HEK293T (cell line): ENCODE measurements at regions not wholly inside any gene's neighbourhood (a gene's known extent, or its start where the extent isn't known, plus 50 kb on each side); places are given as distances from the start of the nearest gene placed in this dataset.

ENCODE experiments used
- BHLHE40 ChIP-seq: fragments of 450-650 bp; IDR thresholded peaks from 2 replicates; pipeline ENCODE4 v1.6.1; 2016; ENCODE audit warnings: mild to moderate bottlenecking, moderate library complexity, borderline replicate concordance
- CTBP1 ChIP-seq: fragments of 450-650 bp; IDR thresholded peaks from 2 replicates; pipeline ENCODE4 v1.6.1; 2016; ENCODE audit warnings: borderline replicate concordance
- ELF4 ChIP-seq: fragments of 450-650 bp; IDR thresholded peaks from 2 replicates; pipeline ENCODE4 v1.6.1; 2017; ENCODE audit warnings: antibody characterized with exemption
- FOXK2 ChIP-seq: fragments of 450-650 bp; IDR thresholded peaks from 2 replicates; pipeline ENCODE4 v1.6.1; 2016; ENCODE audit warnings: mild to moderate bottlenecking
- FOXM1 ChIP-seq: fragments of 450-650 bp; IDR thresholded peaks from 2 replicates; pipeline ENCODE4 v1.6.1; 2017; ENCODE audit warnings: mild to moderate bottlenecking, borderline replicate concordance
- HDGF ChIP-seq: fragments of 450-650 bp; IDR thresholded peaks from 2 replicates; pipeline ENCODE4 v1.6.1; 2017; ENCODE audit warnings: antibody characterized with exemption, borderline replicate concordance
- SP1 ChIP-seq: fragments of 450-650 bp; IDR thresholded peaks from 2 replicates; pipeline ENCODE4 v1.6.1; 2017
- SUZ12 ChIP-seq: fragments of 450-650 bp; IDR thresholded peaks from 2 replicates; pipeline ENCODE4 v1.6.1; 2016; ENCODE audit warnings: mild to moderate bottlenecking

DNA sequence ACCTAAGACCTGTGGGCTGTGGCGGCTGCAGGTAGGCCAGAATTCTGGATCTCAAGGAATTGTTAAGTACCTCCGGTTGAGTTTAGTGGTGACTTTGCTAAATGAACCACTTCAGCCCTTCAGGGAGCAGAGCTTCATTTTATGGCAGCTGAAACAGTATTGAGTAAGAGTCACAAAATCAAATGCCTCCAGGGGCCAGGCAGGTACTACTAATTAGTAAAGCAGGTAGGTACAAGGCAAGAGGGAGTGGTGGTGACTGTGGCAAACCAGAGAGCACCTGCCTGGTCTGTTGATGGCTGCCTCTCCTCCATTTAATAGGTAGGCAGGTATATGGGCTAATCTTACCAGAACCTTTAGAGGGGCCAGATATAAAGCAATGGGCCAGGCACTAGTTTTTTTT, 118.8 kb downstream of the EMX2 start:
- no peak for TF ChIP-seq HDGF
- no peak for TF ChIP-seq FOXK2
- no peak for TF ChIP-seq BHLHE40
- no peak for TF ChIP-seq ELF4
- TF ChIP-seq SP1: no peak
- TF ChIP-seq CTBP1: no peak
- no peak for TF ChIP-seq SUZ12
- TF ChIP-seq FOXM1: no peak
